Suprapubic skin (tissue), 4 donors: ENCODE measurements at regions not wholly inside any gene's neighbourhood (a gene's known extent, or its start where the extent isn't known, plus 50 kb on each side); places are given as distances from the start of the nearest gene placed in this dataset.

Experiments
- DNase-seq, 2 donors: peaks; one replicate each; pipeline ENCODE4 v3.0.0-alpha.2; 2019; ENCODE audit warnings: low spot score in 2 of 2
- H3K27ac ChIP-seq: fragments of 200-600 bp; sonication (generic); one replicate; pipeline ENCODE4 v1.5.1; 2019
- H3K27me3 ChIP-seq: fragments of 200-600 bp; sonication (generic); one replicate; pipeline ENCODE4 v1.5.1; 2019
- H3K36me3 ChIP-seq: fragments of 200-600 bp; sonication (generic); one replicate; pipeline ENCODE4 v1.5.1; 2019
- H3K4me1 ChIP-seq: fragments of 200-600 bp; sonication (generic); one replicate; pipeline ENCODE4 v1.5.1; 2019
- H3K4me3 ChIP-seq: fragments of 200-600 bp; sonication (generic); one replicate; pipeline ENCODE4 v1.5.1; 2019; ENCODE audit warnings: mild to moderate bottlenecking
- H3K9me3 ChIP-seq: fragments of 200-600 bp; sonication (generic); one replicate; pipeline ENCODE4 v1.5.1; 2019
- EP300 ChIP-seq: sonication (generic); formaldehyde crosslinking; IDR thresholded peaks from one replicate; pipeline ENCODE4 v1.6.1; 2017; ENCODE audit warnings: antibody characterized with exemption
- POLR2A ChIP-seq, 2 donors: fragments of 450-650 bp; IDR thresholded peaks; one replicate each; pipeline ENCODE4 v1.6.1; 2017; ENCODE audit warnings: antibody characterized with exemption in 2 of 2, mild to moderate bottlenecking in 2 of 2, moderate library complexity in 2 of 2
- POLR2AphosphoS5 ChIP-seq, 3 donors: sonication (generic); formaldehyde crosslinking; IDR thresholded peaks; one replicate each; pipeline ENCODE4 v1.6.1; 2017; ENCODE audit warnings: antibody characterized with exemption in 3 of 3
- WGBS: methylation state at CpG from one replicate; pipeline ENCODE4 v1.1.5; 2018; 5-methylcytosine and 5-hydroxymethylcytosine counted together
- TF ChIP-seq, protein P1 (sequence below), 2 donors: fragments of 200-600 bp in 1 of 2; fragments of 450-650 bp in 1 of 2; sonication (generic) in 1 of 2; IDR thresholded peaks; one replicate each; pipeline ENCODE4 v1.5.1; 2016 to 2019; ENCODE audit warnings: antibody characterized with exemption in 2 of 2, mild to moderate bottlenecking in 1 of 2, moderate library complexity in 1 of 2

- Histone ChIP-seq H3K27me3 (peaks cover 75% of the 10 kb centered on the region), H3K36me3 (no peaks in the 10 kb centered on the region), H3K27ac (no peak overlapping the region), H3K9me3 (no peaks in the 10 kb centered on the region), H3K4me1 (peaks cover 14% of the 10 kb centered on the region), H3K4me3 (peak overlapping the region; percentile 46)
- TF ChIP-seq, protein P1, sequence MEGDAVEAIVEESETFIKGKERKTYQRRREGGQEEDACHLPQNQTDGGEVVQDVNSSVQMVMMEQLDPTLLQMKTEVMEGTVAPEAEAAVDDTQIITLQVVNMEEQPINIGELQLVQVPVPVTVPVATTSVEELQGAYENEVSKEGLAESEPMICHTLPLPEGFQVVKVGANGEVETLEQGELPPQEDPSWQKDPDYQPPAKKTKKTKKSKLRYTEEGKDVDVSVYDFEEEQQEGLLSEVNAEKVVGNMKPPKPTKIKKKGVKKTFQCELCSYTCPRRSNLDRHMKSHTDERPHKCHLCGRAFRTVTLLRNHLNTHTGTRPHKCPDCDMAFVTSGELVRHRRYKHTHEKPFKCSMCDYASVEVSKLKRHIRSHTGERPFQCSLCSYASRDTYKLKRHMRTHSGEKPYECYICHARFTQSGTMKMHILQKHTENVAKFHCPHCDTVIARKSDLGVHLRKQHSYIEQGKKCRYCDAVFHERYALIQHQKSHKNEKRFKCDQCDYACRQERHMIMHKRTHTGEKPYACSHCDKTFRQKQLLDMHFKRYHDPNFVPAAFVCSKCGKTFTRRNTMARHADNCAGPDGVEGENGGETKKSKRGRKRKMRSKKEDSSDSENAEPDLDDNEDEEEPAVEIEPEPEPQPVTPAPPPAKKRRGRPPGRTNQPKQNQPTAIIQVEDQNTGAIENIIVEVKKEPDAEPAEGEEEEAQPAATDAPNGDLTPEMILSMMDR (IDR thresholded peaks at IDR 0.05), result no peak
- TF ChIP-seq EP300 (no peak), POLR2A (IDR thresholded peaks at IDR 0.05) (no peak)
- 1% methylated on average over 28 of the region's 83 CpGs for WGBS
- peak in 1 of 2 donors; percentile 63 for DNase-seq
Measured at GRCh38 chr5:155728146-155728856, 598.7 kb upstream of the SGCD start.

- WGBS, result 4% methylated on average over 53 of the region's 54 CpGs
- no peak for TF ChIP-seq POLR2A (IDR thresholded peaks at IDR 0.05)
- TF ChIP-seq POLR2AphosphoS5 (IDR thresholded peaks at IDR 0.05), result no peak
- TF ChIP-seq, protein P1 (IDR thresholded peaks at IDR 0.05), result no peak
- no peak for TF ChIP-seq EP300
- H3K4me3 ChIP-seq, result peak overlapping the region; percentile 46
- H3K27me3 ChIP-seq, result peaks cover 75% of the 10 kb centered on the region
- no peaks in the 10 kb centered on the region for H3K9me3 ChIP-seq
- peaks cover 14% of the 10 kb centered on the region for H3K4me1 ChIP-seq
- no peak for DNase-seq
- H3K36me3 ChIP-seq, result no peaks in the 10 kb centered on the region
- H3K27ac ChIP-seq, result no peak overlapping the region
Measured at GRCh38 chr5:155728857-155729683, 597.9 kb upstream of the SGCD start.

- WGBS, result 2% methylated on average over 10 of the region's 13 CpGs
- no peak for DNase-seq
- H3K27me3 ChIP-seq, result peaks cover 75% of the 10 kb centered on the region
- H3K9me3 ChIP-seq, result no peaks in the 10 kb centered on the region
- H3K27ac ChIP-seq, result no peak overlapping the region
- peaks cover 14% of the 10 kb centered on the region for H3K4me1 ChIP-seq
- no peaks in the 10 kb centered on the region for H3K36me3 ChIP-seq
- TF ChIP-seq, protein P1 (IDR thresholded peaks at IDR 0.05), result no peak
- TF ChIP-seq POLR2AphosphoS5 (IDR thresholded peaks at IDR 0.05) (no peak), POLR2A (IDR thresholded peaks at IDR 0.05) (no peak), EP300 (no peak)
- H3K4me3 ChIP-seq, result no peak overlapping the region
Measured at GRCh38 chr5:155729684-155730059, 597.3 kb upstream of the SGCD start.

DNA sequence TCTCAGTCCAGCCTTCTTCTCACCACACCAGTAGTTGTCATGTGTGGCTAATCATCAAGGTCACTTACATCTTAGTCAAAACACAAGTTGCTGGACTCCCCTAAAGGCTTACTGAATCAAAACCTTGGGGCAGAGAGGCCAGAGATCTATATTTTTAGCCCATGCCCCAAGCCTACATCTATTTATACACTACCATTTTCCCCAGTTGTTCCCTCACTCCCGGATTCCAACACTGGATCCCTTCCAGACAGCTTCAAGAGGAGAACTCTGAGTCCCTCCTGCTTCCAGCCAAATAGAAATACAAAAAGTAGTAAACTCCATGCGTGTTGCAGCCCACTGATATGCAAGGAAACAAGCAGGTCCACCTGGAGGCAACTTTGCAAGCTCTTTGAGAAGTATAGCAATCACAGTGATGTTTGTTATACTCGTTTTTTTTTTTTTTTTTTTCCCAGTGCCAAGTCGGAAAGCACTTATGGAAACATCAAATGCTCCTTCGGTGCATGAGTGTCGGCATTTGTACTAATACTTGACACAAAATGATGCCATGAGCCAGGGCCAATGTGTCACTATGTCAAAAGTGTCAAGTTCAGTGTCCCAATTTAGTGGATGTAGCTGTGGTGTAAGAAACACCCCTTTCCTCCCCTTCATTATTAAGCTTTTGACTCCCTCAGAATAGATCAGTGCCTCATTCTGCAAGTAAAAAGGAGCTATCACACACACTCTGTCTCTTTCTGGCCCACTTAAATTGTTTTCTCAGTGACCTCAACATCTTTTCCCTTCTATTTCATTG, 594.2 kb upstream of the SGCD start:
- DNase-seq, result no peak
- WGBS, result 64% methylated on average over 6 of the region's 6 CpGs
- Histone ChIP-seq H3K4me3 (no peak overlapping the region), H3K36me3 (no peaks in the 10 kb centered on the region), H3K4me1 (peaks cover 11% of the 10 kb centered on the region), H3K9me3 (no peaks in the 10 kb centered on the region), H3K27ac (no peak overlapping the region), H3K27me3 (peaks cover 51% of the 10 kb centered on the region)
- TF ChIP-seq EP300, result no peak
- TF ChIP-seq, protein P1 (IDR thresholded peaks at IDR 0.05), result no peak
- no peak for TF ChIP-seq POLR2A (IDR thresholded peaks at IDR 0.05)
- TF ChIP-seq POLR2AphosphoS5 (IDR thresholded peaks at IDR 0.05), result no peak

DNA sequence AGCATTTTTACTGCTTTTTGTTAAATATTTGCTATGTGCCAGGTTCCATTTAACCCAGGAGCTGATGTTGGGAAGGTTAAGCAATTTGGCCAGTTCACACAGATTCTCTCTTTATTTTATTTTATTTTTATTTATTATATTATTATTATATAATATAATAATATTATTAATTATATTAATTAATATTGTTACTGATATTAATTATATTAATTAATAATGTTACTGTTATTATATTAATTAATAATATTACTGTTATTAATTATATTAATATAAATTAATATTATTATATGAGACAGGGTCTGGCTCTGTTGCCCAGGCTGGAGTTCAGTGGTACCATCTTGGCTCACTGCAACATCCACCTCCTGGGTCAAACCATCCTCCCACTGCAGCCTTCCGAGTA, 593.0 kb upstream of the SGCD start:
- Histone ChIP-seq H3K9me3 (no peaks in the 10 kb centered on the region), H3K27me3 (peaks cover 40% of the 10 kb centered on the region), H3K36me3 (no peaks in the 10 kb centered on the region), H3K4me3 (no peak overlapping the region), H3K4me1 (no peaks in the 10 kb centered on the region), H3K27ac (no peak overlapping the region)
- TF ChIP-seq, protein P1 (IDR thresholded peaks at IDR 0.05), result no peak
- no peak for TF ChIP-seq EP300
- no peak for TF ChIP-seq POLR2AphosphoS5 (IDR thresholded peaks at IDR 0.05)
- no peak for TF ChIP-seq POLR2A (IDR thresholded peaks at IDR 0.05)
- 80% methylated on average over 1 of the region's 1 CpG for WGBS
- DNase-seq, result no peak
